ENCODE measurements at regions not wholly inside any gene's neighbourhood (a gene's known extent, or its start where the extent isn't known, plus 50 kb on each side); places are given as distances from the start of the nearest gene placed in this dataset.

- TF ChIP-seq CTCF (IDR thresholded peaks at IDR 0.05): no peak
- no peak for TF ChIP-seq USF2 (IDR thresholded peaks at IDR 0.05)
- TF ChIP-seq POLR2A (IDR thresholded peaks at IDR 0.05; ENCODE audit: low read length): no peak
- TF ChIP-seq EP300 (IDR thresholded peaks at IDR 0.05): no peak
These were observed 93.3 kb downstream of the HS1BP3 start for GRCh38 chr2:20557635-20558034.

Data from A549 (cell line).